Activated naive CD4-positive, alpha-beta T cell treated with Interleukin-2 at 50 U/mL for 16 hours (primary cell): ENCODE measurements at regions not wholly inside any gene's neighbourhood (a gene's known extent, or its start where the extent isn't known, plus 50 kb on each side); places are given as distances from the start of the nearest gene placed in this dataset.
"Not testable (repeated sequence)": the region's sequence is repeated elsewhere in the genome, so short reads cannot be mapped to it uniquely, and the experiment has no call there.

Experiments used
- DNase-seq: peaks from one replicate; pipeline ENCODE4 v3.0.0-alpha.2; 2020

GRCh38 chr3:187855131-187855530 lies 109.9 kb upstream of the BCL6 start:
- no peak for DNase-seq

DNA sequence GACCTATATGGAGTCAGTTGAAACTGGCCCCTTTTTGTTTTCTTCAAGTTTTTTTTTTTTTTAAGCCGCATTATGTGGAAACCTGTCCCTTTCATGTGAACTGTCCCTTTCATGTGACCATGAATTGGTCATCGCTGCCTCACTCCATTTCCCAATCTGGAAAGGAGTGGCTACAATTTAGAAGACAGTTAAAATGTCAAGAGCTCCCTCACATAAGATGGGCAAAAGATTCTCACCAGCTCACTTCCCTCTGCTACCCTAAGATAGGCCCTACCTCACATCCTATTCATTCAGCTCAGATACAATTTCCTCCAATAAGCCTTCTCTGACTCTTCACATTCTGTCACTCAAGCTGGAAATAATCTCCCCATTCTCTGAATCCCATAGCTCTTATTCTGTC lies 111.3 kb upstream of the BCL6 start:
- DNase-seq = no peak

- DNase-seq = no peak
Measured at GRCh38 chr3:187858041-187858440, 112.8 kb upstream of the BCL6 start.

- DNase-seq = no peak
Measured at GRCh38 chr3:187858711-187859110, 113.4 kb upstream of the BCL6 start.

- DNase-seq = not testable (repeated sequence)
Measured at GRCh38 chr3:187862701-187863277, 117.5 kb upstream of the BCL6 start.

- no peak for DNase-seq
Measured at GRCh38 chr3:187870360-187871203, 125.3 kb upstream of the BCL6 start.

GRCh38 chr3:187871204-187871591 lies 125.9 kb upstream of the BCL6 start:
- no peak for DNase-seq

DNA sequence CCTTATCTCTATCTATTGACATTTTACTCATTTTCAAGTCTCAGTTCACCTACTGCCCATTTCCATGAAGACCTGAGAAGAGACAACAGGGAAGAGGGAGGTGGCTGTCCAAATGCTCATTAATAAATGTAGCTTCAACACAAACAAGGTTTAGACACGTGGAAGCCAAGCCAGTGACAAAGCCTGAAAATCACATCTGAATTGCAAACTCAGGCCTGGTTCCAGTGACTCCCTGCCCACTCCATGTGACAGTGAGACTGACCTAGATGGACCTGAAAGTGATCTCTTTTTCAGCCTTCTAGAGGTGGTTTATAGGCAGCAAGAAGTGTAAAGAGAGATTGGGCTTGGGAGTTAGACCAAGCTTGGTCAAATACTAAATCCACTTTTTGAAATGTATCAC lies 126.6 kb upstream of the BCL6 start:
- no peak for DNase-seq

- DNase-seq = no peak
Measured at GRCh38 chr3:187873843-187874242, 128.6 kb upstream of the BCL6 start.

- no peak for DNase-seq
Measured at GRCh38 chr3:187875863-187876262, 130.6 kb upstream of the BCL6 start.

- DNase-seq = no peak
Measured at GRCh38 chr3:187878772-187879518, 133.7 kb upstream of the BCL6 start.

GRCh38 chr3:187880441-187880840 lies 135.2 kb upstream of the BCL6 start:
- DNase-seq = no peak

DNA sequence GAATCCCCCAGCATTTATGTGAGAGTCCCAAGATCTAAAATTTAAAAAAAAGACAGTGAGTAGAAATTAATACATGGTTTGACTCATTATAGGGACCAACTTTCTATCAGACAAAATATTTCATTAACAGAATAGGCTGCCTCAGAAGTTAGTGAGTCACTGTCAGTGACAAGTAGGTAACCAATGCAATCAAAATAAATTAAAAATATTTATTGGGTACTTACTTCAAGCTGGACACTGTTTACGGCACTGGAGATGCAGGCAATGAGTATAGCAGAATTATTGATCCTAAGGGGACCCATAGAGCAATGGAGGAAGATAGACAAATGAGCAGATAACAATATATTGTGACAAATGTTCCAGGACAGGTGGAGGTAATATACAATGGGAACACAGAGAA lies 135.6 kb upstream of the BCL6 start:
- DNase-seq = no peak

DNA sequence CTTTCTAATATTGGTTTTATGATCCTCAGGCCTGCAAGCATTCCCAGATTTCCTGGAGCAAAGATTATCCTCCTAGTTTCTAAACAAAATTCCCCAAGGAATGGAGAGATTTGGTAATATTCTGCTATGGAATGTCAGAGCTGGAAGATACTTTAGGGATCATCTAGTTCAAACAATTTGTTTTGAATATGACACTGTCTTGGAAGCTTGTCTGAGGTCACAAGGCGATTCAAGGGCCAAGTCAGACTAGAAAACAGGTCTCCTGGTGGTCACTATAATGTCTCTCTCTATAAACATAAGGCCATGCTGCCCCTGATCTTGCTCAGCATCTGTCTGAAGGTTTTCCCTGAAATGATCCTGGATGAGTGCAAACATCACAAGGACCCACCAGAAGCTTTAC lies 143.4 kb upstream of the BCL6 start:
- DNase-seq = no peak

GRCh38 chr3:187889106-187889505 lies 143.8 kb upstream of the BCL6 start:
- DNase-seq = no peak

DNA sequence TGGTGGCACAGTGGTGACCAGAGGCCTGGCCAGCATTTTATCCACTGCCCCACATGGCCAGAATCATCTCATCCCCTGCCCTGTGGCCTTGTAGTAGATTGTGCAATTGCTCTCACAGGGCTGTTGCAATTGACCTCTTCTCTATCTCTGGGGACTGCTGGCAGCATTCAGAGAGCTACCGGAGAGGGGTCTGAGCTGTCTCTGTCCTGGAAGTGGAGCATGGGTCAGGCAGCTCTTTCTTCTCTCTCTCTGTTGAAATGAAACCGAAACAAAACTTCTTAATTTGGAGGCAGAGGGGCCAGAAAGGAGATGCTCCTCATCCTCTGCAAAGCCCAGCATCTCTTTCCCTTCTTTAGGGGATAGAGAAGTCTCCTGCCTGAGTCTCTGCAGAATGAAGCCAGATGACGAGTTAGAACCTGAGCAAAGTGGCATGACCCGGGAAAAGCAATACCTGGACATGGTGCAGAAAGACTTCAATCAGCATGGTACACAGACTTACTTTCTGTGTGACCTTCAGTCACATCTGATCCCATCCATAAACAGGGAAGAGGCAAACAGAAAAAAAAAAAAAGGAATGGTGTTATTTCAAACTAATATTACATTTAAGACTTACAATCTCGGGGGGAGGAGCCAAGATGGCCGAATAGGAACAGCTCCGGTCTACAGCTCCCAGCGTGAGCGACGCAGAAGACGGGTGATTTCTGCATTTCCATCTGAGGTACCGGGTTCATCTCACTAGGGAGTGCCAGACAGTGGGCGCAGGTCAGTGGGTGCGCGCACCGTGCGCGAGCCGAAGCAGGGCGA lies 144.5 kb upstream of the BCL6 start:
- no peak for DNase-seq

- not testable (repeated sequence) for DNase-seq
Measured at GRCh38 chr3:187890405-187890752, 145.1 kb upstream of the BCL6 start.

- DNase-seq = no peak
Measured at GRCh38 chr3:187896646-187897045, 151.4 kb upstream of the BCL6 start.

DNA sequence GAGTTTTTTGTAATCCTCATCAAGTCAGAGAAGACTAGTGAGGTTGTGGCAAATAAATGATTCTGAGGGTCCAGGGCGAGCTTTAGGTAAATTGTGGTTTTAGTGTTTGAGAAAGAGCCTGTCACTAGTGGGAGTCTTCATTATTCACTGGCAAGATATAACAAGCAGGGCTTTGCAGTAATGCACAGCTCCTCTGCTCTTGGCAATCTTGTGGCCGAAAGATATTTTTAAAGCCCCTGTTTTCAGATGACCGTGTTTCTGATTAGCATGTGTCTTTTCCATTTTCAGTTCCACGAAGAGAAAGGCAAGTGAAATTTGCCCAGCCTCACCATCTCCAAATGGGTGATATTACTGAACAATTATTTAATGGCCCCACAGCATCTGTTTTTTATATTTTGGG lies 154.0 kb upstream of the BCL6 start:
- DNase-seq = no peak

GRCh38 chr3:187900993-187901755 lies 155.9 kb upstream of the BCL6 start:
- DNase-seq = no peak

GRCh38 chr3:187902041-187902471 lies 156.8 kb upstream of the BCL6 start:
- no peak for DNase-seq

DNA sequence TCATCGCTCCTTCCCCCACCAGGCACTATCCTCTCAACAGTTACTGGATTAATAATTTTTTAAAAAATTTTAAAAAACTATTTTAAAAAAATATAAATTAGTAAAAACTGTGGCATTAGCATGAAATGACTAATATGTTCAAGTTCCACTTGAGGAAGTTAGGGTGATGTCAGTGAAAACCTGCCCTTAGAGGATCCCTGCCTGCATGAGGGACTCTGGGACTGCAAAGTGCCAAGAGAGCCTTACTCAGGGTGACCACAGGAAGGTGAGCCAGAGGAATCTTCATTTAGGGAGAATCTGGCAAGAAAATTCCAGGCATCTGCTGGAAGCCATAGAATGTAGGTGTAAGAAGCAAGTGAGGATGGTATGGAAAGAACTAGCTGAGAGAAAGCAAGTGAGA lies 157.7 kb upstream of the BCL6 start:
- DNase-seq = no peak
